ENCODE measurements at regions not wholly inside any gene's neighbourhood (a gene's known extent, or its start where the extent isn't known, plus 50 kb on each side); places are given as distances from the start of the nearest gene placed in this dataset.

GRCh38 chr5:68460147-68460798 is 244.7 kb downstream of the PIK3R1 start:
- CTCF ChIA-PET (ENCODE audit: low intra/inter-chr PET ratio, low total read pairs) = interaction anchor here (2.2 kb wide), 1 partner anchor 174 kb away, joined by 13 read pairs; no protein-coding TSS in a partner anchor
- no TSS peak for BruUV-seq (replicated peaks)

More at GRCh38 chr5:68460147-68460798, 244.7 kb downstream of the PIK3R1 start:
- H3K27ac ChIP-seq (ENCODE audit: extremely low read length, insufficient read depth, low read length) = no peak overlapping the region
- in situ Hi-C loops (cut with HindIII; ENCODE audit: extremely low pct_ligation_motif_present, low pct_unique_long_range_greater_than_20kb) (no loop called here), intact Hi-C loops (cut with micrococcal nuclease; ENCODE audit: unreplicated experiment) (loop anchor here (1.0 kb wide), 1 partner anchor 174 kb away; no protein-coding TSS in a partner anchor)
- no peak overlapping the region for H3K9ac ChIP-seq (ENCODE audit: insufficient read depth, low read depth, low read length)
- peaks cover 41% of the 10 kb centered on the region for H3K4me1 ChIP-seq (ENCODE audit: insufficient read depth, low read length)
- H3K4me2 ChIP-seq (ENCODE audit: low read depth, low read length) = no peak overlapping the region
- no peaks in the 10 kb centered on the region for H3K79me2 ChIP-seq (ENCODE audit: insufficient read depth, low read length)
- H3K36me3 ChIP-seq (replicated peaks in 1 of 2; ENCODE audit: control insufficient read depth in 1 of 2, insufficient read depth in 2 of 2, low read length in 2 of 2) = no peaks in the 10 kb centered on the region
- H2AFZ ChIP-seq (ENCODE audit: low read length) = no peak overlapping the region
- no peak overlapping the region for H3K4me3 ChIP-seq (replicated peaks in 1 of 3; ENCODE audit: insufficient read depth in 1 of 3, low read depth in 2 of 3, low read length in 3 of 3)
- ATAC-seq (peak; percentile 60), DNase-seq (ENCODE audit: low spot score) (peak; percentile 52), FAIRE-seq (no peak)
- no peaks in the 10 kb centered on the region for H3K9me3 ChIP-seq (ENCODE audit: low read length)
- POLR2A ChIA-PET = no interaction called here
- peaks cover 0 to 7% of the 10 kb centered on the region in 2 experiments; a peak in 1 of 5 replicates for H3K27me3 ChIP-seq (ENCODE audit: control insufficient read depth in 1 of 2, insufficient read depth in 2 of 2, low read length in 2 of 2)
- no peaks in the 10 kb centered on the region for H4K20me1 ChIP-seq (ENCODE audit: insufficient read depth, low read length)
- TF ChIP-seq SETDB1 (CRISPR knock-in tag; IDR thresholded peaks at IDR 0.05; ENCODE audit: borderline replicate concordance) (no peak), ATM (IDR thresholded peaks at IDR 0.05; ENCODE audit: borderline replicate concordance) (no peak), STAG1 (CRISPR knock-in tag; IDR thresholded peaks at IDR 0.05) (peak; percentile 64), ZNF367 (CRISPR knock-in tag; IDR thresholded peaks at IDR 0.05; ENCODE audit: borderline replicate concordance) (no peak), EP300 (IDR thresholded peaks at IDR 0.05; ENCODE audit: low read depth in 2 of 2, low read length in 2 of 2) (no peak), EP300 (CRISPR knock-in tag; IDR thresholded peaks at IDR 0.05; ENCODE audit: borderline replicate concordance) (no peak), CTCF (CRISPR knock-in tag; IDR thresholded peaks at IDR 0.05) (peak; percentile 58), SMC3 (IDR thresholded peaks at IDR 0.05; ENCODE audit: low read length) (0 out of 2 replicates have a peak, but pooled peaks have one; percentile 17), ZNF703 (CRISPR knock-in tag; IDR thresholded peaks at IDR 0.05; ENCODE audit: borderline replicate concordance) (no peak), NR2F6 (IDR thresholded peaks at IDR 0.05) (no peak), NR2F6 (CRISPR knock-in tag; IDR thresholded peaks at IDR 0.05) (0 out of 2 replicates have a peak, but pooled peaks have one; percentile 18), RBM22 (optimal IDR thresholded peaks at IDR 0.05; ENCODE audit: low read length) (no peak), ZBTB4 (CRISPR knock-in tag; IDR thresholded peaks at IDR 0.05; ENCODE audit: borderline replicate concordance) (no peak), JUN (CRISPR knock-in tag; IDR thresholded peaks at IDR 0.05) (no peak), RAD21 (CRISPR knock-in tag; IDR thresholded peaks at IDR 0.05) (0 out of 2 replicates have a peak, but pooled peaks have one; percentile 15)
- 28% methylated on average over 3 of the region's 3 CpGs for WGBS (ENCODE audit: low lambda C conversion rate)

Data from HepG2 (cell line).